Bone marrow (tissue), 2 donors: ENCODE measurements at regions not wholly inside any gene's neighbourhood (a gene's known extent, or its start where the extent isn't known, plus 50 kb on each side); places are given as distances from the start of the nearest gene placed in this dataset.
"Not testable (repeated sequence)": the region's sequence is repeated elsewhere in the genome, so short reads cannot be mapped to it uniquely, and the experiment has no call there.

Source experiments
- DNase-seq, 2 donors: peaks; one replicate each; lab custom pipeline; 2025; lab: John Stamatoyannopoulos, UW

GRCh38 chr2:60357996-60358395 lies 195.5 kb downstream of the BCL11A start:
- DNase-seq: no peak

- peak in 1 of 2 donors; percentile 82 for DNase-seq
Measured at GRCh38 chr2:60356346-60356745, 197.1 kb downstream of the BCL11A start.

- peak in 1 of 2 donors; percentile 90 for DNase-seq
Measured at GRCh38 chr2:60355849-60356261, 197.6 kb downstream of the BCL11A start.

- DNase-seq: no peak
Measured at GRCh38 chr2:60354713-60355112, 198.7 kb downstream of the BCL11A start.

GRCh38 chr2:60353863-60354262 lies 199.6 kb downstream of the BCL11A start:
- no peak for DNase-seq

GRCh38 chr2:60353406-60353800 lies 200.1 kb downstream of the BCL11A start:
- DNase-seq: no peak

- no peak for DNase-seq
Measured at GRCh38 chr2:60352491-60353405, 200.7 kb downstream of the BCL11A start.

GRCh38 chr2:60351802-60352201 lies 201.7 kb downstream of the BCL11A start:
- DNase-seq: no peak

GRCh38 chr2:60351321-60351720 lies 202.1 kb downstream of the BCL11A start:
- no peak for DNase-seq

- no peak for DNase-seq
Measured at GRCh38 chr2:60350791-60351190, 202.7 kb downstream of the BCL11A start.

- DNase-seq: no peak
Measured at GRCh38 chr2:60347781-60348180, 205.7 kb downstream of the BCL11A start.

GRCh38 chr2:60342491-60342890 lies 211.0 kb downstream of the BCL11A start:
- DNase-seq: not testable (repeated sequence)

GRCh38 chr2:60341151-60341550 lies 212.3 kb downstream of the BCL11A start:
- no peak for DNase-seq

- DNase-seq: no peak
Measured at GRCh38 chr2:60339286-60339685, 214.2 kb downstream of the BCL11A start.

GRCh38 chr2:60337142-60337497 lies 216.3 kb downstream of the BCL11A start:
- peak in 1 of 2 donors; percentile 36 for DNase-seq

GRCh38 chr2:60336442-60337141 lies 216.9 kb downstream of the BCL11A start:
- no peak for DNase-seq

GRCh38 chr2:60335533-60336237 lies 217.8 kb downstream of the BCL11A start:
- no peak for DNase-seq

GRCh38 chr2:60334610-60335009 lies 218.8 kb downstream of the BCL11A start:
- no peak for DNase-seq

- DNase-seq: no peak
Measured at GRCh38 chr2:60333264-60333663, 220.2 kb downstream of the BCL11A start.

GRCh38 chr2:60331115-60331809 lies 222.2 kb downstream of the BCL11A start:
- no peak for DNase-seq

GRCh38 chr2:60329225-60329624 lies 224.2 kb downstream of the BCL11A start:
- no peak for DNase-seq

- no peak for DNase-seq
Measured at GRCh38 chr2:60324536-60324935, 228.9 kb downstream of the BCL11A start.
